ENCODE measurements at regions not wholly inside any gene's neighbourhood (a gene's known extent, or its start where the extent isn't known, plus 50 kb on each side); places are given as distances from the start of the nearest gene placed in this dataset.

DNA sequence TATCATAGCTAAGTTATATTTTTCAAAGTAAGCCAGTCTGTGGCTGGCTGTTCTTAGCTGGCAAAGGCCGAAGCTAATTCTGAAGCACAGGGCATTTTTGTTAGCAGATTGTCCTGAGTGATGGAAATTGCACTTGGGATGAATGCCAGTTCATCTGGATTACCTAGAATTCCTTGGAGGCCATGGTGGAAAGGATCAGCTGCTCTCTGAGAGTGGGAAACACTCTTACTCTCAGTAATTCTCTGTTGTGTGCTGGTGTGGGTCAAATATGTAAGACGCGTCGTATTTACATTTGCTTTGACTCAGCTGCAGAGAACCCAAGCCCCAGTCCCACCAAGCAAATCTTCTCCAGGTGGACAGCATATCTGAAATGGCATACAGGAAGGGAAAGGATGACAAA, 60.7 kb upstream of the C1QTNF9B start:
- TF ChIP-seq, protein P1, sequence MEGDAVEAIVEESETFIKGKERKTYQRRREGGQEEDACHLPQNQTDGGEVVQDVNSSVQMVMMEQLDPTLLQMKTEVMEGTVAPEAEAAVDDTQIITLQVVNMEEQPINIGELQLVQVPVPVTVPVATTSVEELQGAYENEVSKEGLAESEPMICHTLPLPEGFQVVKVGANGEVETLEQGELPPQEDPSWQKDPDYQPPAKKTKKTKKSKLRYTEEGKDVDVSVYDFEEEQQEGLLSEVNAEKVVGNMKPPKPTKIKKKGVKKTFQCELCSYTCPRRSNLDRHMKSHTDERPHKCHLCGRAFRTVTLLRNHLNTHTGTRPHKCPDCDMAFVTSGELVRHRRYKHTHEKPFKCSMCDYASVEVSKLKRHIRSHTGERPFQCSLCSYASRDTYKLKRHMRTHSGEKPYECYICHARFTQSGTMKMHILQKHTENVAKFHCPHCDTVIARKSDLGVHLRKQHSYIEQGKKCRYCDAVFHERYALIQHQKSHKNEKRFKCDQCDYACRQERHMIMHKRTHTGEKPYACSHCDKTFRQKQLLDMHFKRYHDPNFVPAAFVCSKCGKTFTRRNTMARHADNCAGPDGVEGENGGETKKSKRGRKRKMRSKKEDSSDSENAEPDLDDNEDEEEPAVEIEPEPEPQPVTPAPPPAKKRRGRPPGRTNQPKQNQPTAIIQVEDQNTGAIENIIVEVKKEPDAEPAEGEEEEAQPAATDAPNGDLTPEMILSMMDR (IDR thresholded peaks at IDR 0.05; ENCODE audit: low read length) = no peak
- TF ChIP-seq EZH2phosphoT487 (IDR thresholded peaks at IDR 0.05; ENCODE audit: low read length) = no peak

Measured in MM.1S (cell line).